ENCODE measurements at regions not wholly inside any gene's neighbourhood (a gene's known extent, or its start where the extent isn't known, plus 50 kb on each side); places are given as distances from the start of the nearest gene placed in this dataset.

- TF ChIP-seq, protein P1, sequence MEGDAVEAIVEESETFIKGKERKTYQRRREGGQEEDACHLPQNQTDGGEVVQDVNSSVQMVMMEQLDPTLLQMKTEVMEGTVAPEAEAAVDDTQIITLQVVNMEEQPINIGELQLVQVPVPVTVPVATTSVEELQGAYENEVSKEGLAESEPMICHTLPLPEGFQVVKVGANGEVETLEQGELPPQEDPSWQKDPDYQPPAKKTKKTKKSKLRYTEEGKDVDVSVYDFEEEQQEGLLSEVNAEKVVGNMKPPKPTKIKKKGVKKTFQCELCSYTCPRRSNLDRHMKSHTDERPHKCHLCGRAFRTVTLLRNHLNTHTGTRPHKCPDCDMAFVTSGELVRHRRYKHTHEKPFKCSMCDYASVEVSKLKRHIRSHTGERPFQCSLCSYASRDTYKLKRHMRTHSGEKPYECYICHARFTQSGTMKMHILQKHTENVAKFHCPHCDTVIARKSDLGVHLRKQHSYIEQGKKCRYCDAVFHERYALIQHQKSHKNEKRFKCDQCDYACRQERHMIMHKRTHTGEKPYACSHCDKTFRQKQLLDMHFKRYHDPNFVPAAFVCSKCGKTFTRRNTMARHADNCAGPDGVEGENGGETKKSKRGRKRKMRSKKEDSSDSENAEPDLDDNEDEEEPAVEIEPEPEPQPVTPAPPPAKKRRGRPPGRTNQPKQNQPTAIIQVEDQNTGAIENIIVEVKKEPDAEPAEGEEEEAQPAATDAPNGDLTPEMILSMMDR (IDR thresholded peaks at IDR 0.05; ENCODE audit: low read depth, low read length), result no peak
- no peak for TF ChIP-seq POLR2A (IDR thresholded peaks at IDR 0.05; ENCODE audit: extremely low read depth, insufficient read length)
- TF ChIP-seq, protein P2, sequence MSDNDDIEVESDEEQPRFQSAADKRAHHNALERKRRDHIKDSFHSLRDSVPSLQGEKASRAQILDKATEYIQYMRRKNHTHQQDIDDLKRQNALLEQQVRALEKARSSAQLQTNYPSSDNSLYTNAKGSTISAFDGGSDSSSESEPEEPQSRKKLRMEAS (IDR thresholded peaks at IDR 0.05; ENCODE audit: low read depth, low read length), result no peak
These were observed 725.3 kb downstream of the BRD1 start for GRCh38 chr22:49102367-49102766.

Measured in NB4 (cell line).